Gastrocnemius medialis (tissue), 4 donors: ENCODE measurements at regions not wholly inside any gene's neighbourhood (a gene's known extent, or its start where the extent isn't known, plus 50 kb on each side); places are given as distances from the start of the nearest gene placed in this dataset.

Source experiments
- ATAC-seq, 2 donors: fragments of 150-250 bp; one replicate each; pipeline ENCODE4 v1.9.1; 2016
- DNase-seq, 2 donors: peaks; one replicate each; pipeline ENCODE4 v3.0.0-alpha.2; 2019
- H3K27ac ChIP-seq, 4 donors: fragments of 200-600 bp; sonication (generic); 1 replicate in 1 of 4; 2 replicates in 3 of 4; pipeline ENCODE4 v1.5.1; 2016 to 2018; ENCODE audit warnings: mild to moderate bottlenecking in 2 of 4, moderate library complexity in 1 of 4
- H3K27me3 ChIP-seq, 3 donors: fragments of 200-600 bp; sonication (generic) in 2 of 3; 1 replicate in 1 of 3; 2 replicates in 2 of 3; pipeline versions ENCODE4 v1.5.1 to v1.6.0; 2016 to 2019; ENCODE audit warnings: mild to moderate bottlenecking in 1 of 3, moderate library complexity in 1 of 3
- H3K36me3 ChIP-seq, 2 donors: fragments of 200-600 bp; sonication (generic) in 1 of 2; one replicate each; pipeline ENCODE4 v1.5.1; 2017 to 2018
- H3K4me1 ChIP-seq, 2 donors: fragments of 200-600 bp; sonication (generic) in 1 of 2; one replicate each; pipeline ENCODE4 v1.5.1; 2016 to 2017; ENCODE audit warnings: mild to moderate bottlenecking in 2 of 2
- H3K4me3 ChIP-seq, 4 donors: fragments of 200-600 bp; sonication (generic) in 3 of 4; 1 replicate in 1 of 4; 2 replicates in 3 of 4; pipeline ENCODE4 v1.5.1; 2016 to 2019; ENCODE audit warnings: mild to moderate bottlenecking in 2 of 4
- H3K9me3 ChIP-seq, 3 donors: fragments of 200-600 bp; sonication (generic) in 2 of 3; 1 replicate in 1 of 3; 2 replicates in 2 of 3; pipeline ENCODE4 v1.5.1; 2016 to 2019
- CTCF ChIP-seq, 5 experiments: fragments of 450-650 bp in 3 of 5; fragments of 200-600 bp in 2 of 5; sonication (generic) in 2 of 5; IDR thresholded peaks in 4 of 5; conservative IDR thresholded peaks in 1 of 5; 1 replicate in 4 of 5; 2 replicates in 1 of 5; pipeline ENCODE4 v1.5.1; 2016 to 2019; ENCODE audit warnings: antibody characterized with exemption in 5 of 5, mild to moderate bottlenecking in 3 of 5, moderate library complexity in 3 of 5
- POLR2A ChIP-seq, 2 donors: fragments of 450-650 bp; IDR thresholded peaks; one replicate each; pipeline ENCODE4 v1.6.1; 2017; ENCODE audit warnings: antibody characterized with exemption in 2 of 2, mild to moderate bottlenecking in 2 of 2, moderate library complexity in 2 of 2
- in situ Hi-C, 4 donors: fragments of 200-750 bp; cut with MboI; loops; one replicate each; pipeline versions ENCODE4 v1.15.0 to v1.8.0; 2017; ENCODE audit warnings: low sequenced_read_pairs in 4 of 4
- intact Hi-C: fragments of 100-400 bp; cut with DNase I; formaldehyde crosslinking; loops from one replicate; pipeline ENCODE4 v1.15.1; 2023; ENCODE audit warnings: low total_unique reads

- ATAC-seq (no peak), DNase-seq (no peak)
- in situ Hi-C loops (no loop called here), intact Hi-C loops (no loop called here)
- TF ChIP-seq CTCF (IDR thresholded peaks at IDR 0.05 in 4 of 5, conservative IDR thresholded peaks at IDR 0.05 in 1 of 5) (no peak), POLR2A (IDR thresholded peaks at IDR 0.05) (no peak)
- H3K27ac ChIP-seq = no peak overlapping the region
- H3K4me3 ChIP-seq = no peak overlapping the region
- H3K9me3 ChIP-seq = no peaks in the 10 kb centered on the region
- H3K27me3 ChIP-seq = no peaks in the 10 kb centered on the region
- no peaks in the 10 kb centered on the region for H3K4me1 ChIP-seq
- H3K36me3 ChIP-seq = no peaks in the 10 kb centered on the region
Observed at GRCh38 chr4:65960751-65961150, 290.5 kb upstream of the EPHA5 start.

DNA sequence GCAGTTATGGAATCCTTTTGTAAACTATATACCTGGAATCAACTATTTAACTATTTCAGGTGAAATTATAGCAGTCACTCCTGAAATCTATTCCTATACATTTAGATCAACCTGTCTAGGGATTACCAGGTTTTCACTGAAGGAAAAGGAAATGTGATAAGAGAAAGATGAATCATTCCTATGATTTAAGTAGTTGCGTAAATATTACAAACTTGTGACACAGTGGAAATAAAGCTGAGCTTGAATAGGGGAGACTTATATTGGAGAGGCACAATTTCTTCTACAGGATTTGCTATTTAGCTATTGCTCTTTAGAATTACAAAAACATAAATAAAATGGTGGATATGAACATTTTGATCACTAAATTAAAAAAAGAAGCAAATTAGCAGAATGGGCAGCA, 284.1 kb upstream of the EPHA5 start:
- in situ Hi-C loops (no loop called here), intact Hi-C loops (no loop called here)
- no peaks in the 10 kb centered on the region for H3K9me3 ChIP-seq
- H3K36me3 ChIP-seq = no peaks in the 10 kb centered on the region
- no peaks in the 10 kb centered on the region for H3K4me1 ChIP-seq
- no peak overlapping the region for H3K27ac ChIP-seq
- H3K27me3 ChIP-seq = no peaks in the 10 kb centered on the region
- TF ChIP-seq CTCF (IDR thresholded peaks at IDR 0.05 in 4 of 5, conservative IDR thresholded peaks at IDR 0.05 in 1 of 5) (no peak), POLR2A (IDR thresholded peaks at IDR 0.05) (no peak)
- no peak for DNase-seq
- no peak for ATAC-seq
- H3K4me3 ChIP-seq = no peak overlapping the region

DNA sequence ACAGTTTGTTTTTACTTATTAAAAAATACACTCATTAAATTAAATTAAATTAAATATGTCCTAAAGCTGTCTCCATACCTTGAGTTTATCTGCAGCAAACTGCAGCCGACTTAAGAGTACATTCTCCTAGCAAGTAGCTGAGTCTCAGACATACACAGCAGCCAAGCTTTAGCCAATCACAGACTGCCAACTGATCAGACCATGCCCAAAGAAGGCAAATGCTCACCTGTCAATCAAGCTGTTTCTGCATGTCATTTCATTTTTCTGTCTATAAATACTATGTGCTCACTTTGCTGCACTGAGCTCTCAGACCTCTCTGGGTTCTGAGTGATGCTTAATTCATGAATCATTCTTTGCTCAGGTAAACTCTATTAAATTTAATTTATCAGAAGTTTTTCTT, 280.9 kb upstream of the EPHA5 start:
- H3K27me3 ChIP-seq = no peaks in the 10 kb centered on the region
- no peak overlapping the region for H3K4me3 ChIP-seq
- in situ Hi-C loops (no loop called here), intact Hi-C loops (no loop called here)
- DNase-seq = no peak
- no peak overlapping the region for H3K27ac ChIP-seq
- no peaks in the 10 kb centered on the region for H3K4me1 ChIP-seq
- ATAC-seq = no peak
- no peaks in the 10 kb centered on the region for H3K9me3 ChIP-seq
- TF ChIP-seq CTCF (IDR thresholded peaks at IDR 0.05 in 4 of 5, conservative IDR thresholded peaks at IDR 0.05 in 1 of 5) = no peak
- TF ChIP-seq POLR2A (IDR thresholded peaks at IDR 0.05) = no peak
- no peaks in the 10 kb centered on the region for H3K36me3 ChIP-seq

DNA sequence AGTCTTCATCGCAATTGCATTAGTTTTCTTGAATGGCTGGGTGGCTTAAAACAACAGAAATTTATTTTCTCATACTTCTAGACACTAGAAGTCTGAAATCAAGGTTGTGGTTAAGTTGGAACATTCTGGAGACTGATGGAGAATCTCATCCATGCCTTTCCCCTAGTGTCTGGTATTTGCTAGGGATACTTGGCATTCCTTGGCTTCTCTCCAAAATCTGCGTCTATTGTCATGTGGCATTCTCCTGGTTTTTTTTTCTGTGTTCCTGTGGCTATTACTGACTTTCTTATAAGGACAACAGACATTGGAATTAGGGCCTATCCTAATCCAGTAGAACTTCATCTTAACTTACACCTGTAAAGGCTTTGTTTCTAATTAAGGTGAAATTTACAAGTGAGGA, 272.8 kb upstream of the EPHA5 start:
- H3K36me3 ChIP-seq = no peaks in the 10 kb centered on the region
- intact Hi-C loops (no loop called here), in situ Hi-C loops (no loop called here)
- DNase-seq (no peak), ATAC-seq (no peak)
- no peaks in the 10 kb centered on the region for H3K27me3 ChIP-seq
- H3K9me3 ChIP-seq = no peaks in the 10 kb centered on the region
- no peak overlapping the region for H3K4me3 ChIP-seq
- no peaks in the 10 kb centered on the region for H3K4me1 ChIP-seq
- no peak for TF ChIP-seq CTCF (IDR thresholded peaks at IDR 0.05 in 4 of 5, conservative IDR thresholded peaks at IDR 0.05 in 1 of 5)
- no peak for TF ChIP-seq POLR2A (IDR thresholded peaks at IDR 0.05)
- no peak overlapping the region for H3K27ac ChIP-seq

- DNase-seq (no peak), ATAC-seq (no peak)
- TF ChIP-seq CTCF (IDR thresholded peaks at IDR 0.05 in 4 of 5, conservative IDR thresholded peaks at IDR 0.05 in 1 of 5) (no peak), POLR2A (IDR thresholded peaks at IDR 0.05) (no peak)
- H3K4me1 ChIP-seq = no peaks in the 10 kb centered on the region
- H3K27me3 ChIP-seq = no peaks in the 10 kb centered on the region
- H3K4me3 ChIP-seq = no peak overlapping the region
- H3K9me3 ChIP-seq = no peaks in the 10 kb centered on the region
- in situ Hi-C loops = no loop called here
- no peaks in the 10 kb centered on the region for H3K36me3 ChIP-seq
- no peak overlapping the region for H3K27ac ChIP-seq
- intact Hi-C loops = no loop called here
Observed at GRCh38 chr4:65924843-65925242, 254.6 kb upstream of the EPHA5 start.
